A549 (cell line): ENCODE measurements at regions not wholly inside any gene's neighbourhood (a gene's known extent, or its start where the extent isn't known, plus 50 kb on each side); places are given as distances from the start of the nearest gene placed in this dataset.
"Not testable (repeated sequence)": the region's sequence is repeated elsewhere in the genome, so short reads cannot be mapped to it uniquely, and the experiment has no call there.

Experiments
- ATAC-seq, 2 experiments: fragments of 200-7000 bp in 1 of 2; fragments of >200 bp in 1 of 2; cut with Nextera tagmentation in 1 of 2; cut with Tn5 transposase in 1 of 2; 3 replicates each; pipeline versions ENCODE4 v1.8.0 to v1.9.1; 2018 to 2020; ENCODE audit warnings: mild to moderate bottlenecking in 1 of 2, moderate library complexity in 1 of 2
- CTCF ChIA-PET: fragments of 300-600 bp; sonication (Branson Sonifier 250); formaldehyde crosslinking; extraction: SDS; loops from one replicate; lab custom pipeline; 2021; ENCODE audit warnings: antibody characterized with exemption, inconsistent platforms; lab: Yijun Ruan, JAX
- POLR2A ChIA-PET: fragments of 350-600 bp; formaldehyde crosslinking; extraction: SDS; loops from one replicate; lab custom pipeline; 2021; ENCODE audit warnings: antibody characterized with exemption, inconsistent platforms; lab: Yijun Ruan, JAX
- DNase-seq, 2 experiments: peaks; one replicate each; pipeline versions ENCODE4 v3.0.0 to v3.0.0-alpha.2; 2011 to 2016; ENCODE audit warnings: low read depth in 1 of 2, low spot score in 1 of 2
- FAIRE-seq: peaks from 2 replicates; lab custom pipeline; 2011; peaks lifted over from hg19 to GRCh38; lab: Jason Lieb, UNC
- H3K27ac ChIP-seq, 2 experiments: fragments of >200 bp; sonication (Bioruptor Twin); formaldehyde crosslinking; 3 replicates each; pipeline ENCODE4 v1.5.1; 2016 to 2017
- H3K4me1 ChIP-seq: fragments of >200 bp; sonication (Bioruptor Twin); formaldehyde crosslinking; 3 replicates; pipeline ENCODE4 v1.6.1; 2016
- H3K4me2 ChIP-seq: fragments of >200 bp; sonication (Bioruptor Twin); formaldehyde crosslinking; 3 replicates; pipeline ENCODE4 v1.6.1; 2016
- H3K4me3 ChIP-seq: fragments of >200 bp; sonication (Bioruptor Twin); formaldehyde crosslinking; 3 replicates; pipeline ENCODE4 v1.5.1; 2016
- H3K9me3 ChIP-seq: fragments of >200 bp; sonication (Bioruptor Twin); formaldehyde crosslinking; 3 replicates; pipeline ENCODE4 v1.6.1; 2016
- ATOH8 ChIP-seq: fragments of 250-450 bp; sonication (Bioruptor Pico); IDR thresholded peaks from 2 replicates; pipeline ENCODE4 v1.5.0; 2020; ENCODE audit warnings: low read depth, mild to moderate bottlenecking, moderate library complexity
- BHLHE40 ChIP-seq: IDR thresholded peaks from 2 replicates; pipeline ENCODE4 v1.6.1; 2012; ENCODE audit warnings: low read depth, low read length, inconsistent platforms
- CBX2 ChIP-seq: fragments of 200-600 bp; sonication (generic); IDR thresholded peaks from 2 replicates; pipeline ENCODE4 v1.6.1; 2016; ENCODE audit warnings: low read depth, mild to moderate bottlenecking, borderline replicate concordance
- CHD2 ChIP-seq: fragments of 150-350 bp; IDR thresholded peaks from 2 replicates; pipeline ENCODE4 v1.6.1; 2014; ENCODE audit warnings: low read length; ENCODE audit not compliant: partially characterized antibody
- EP300 ChIP-seq, 2 experiments: fragments of >200 bp; sonication (Bioruptor Twin); formaldehyde crosslinking; IDR thresholded peaks; 2 replicates in 1 of 2; 3 replicates in 1 of 2; pipeline ENCODE4 v1.6.1; 2016 to 2017
- ESRRA ChIP-seq: fragments of 150-350 bp; IDR thresholded peaks from 2 replicates; pipeline ENCODE4 v1.6.1; 2014; ENCODE audit warnings: mild to moderate bottlenecking, low read length, borderline replicate concordance
- FOSB ChIP-seq: fragments of 250-450 bp; sonication (Bioruptor Pico); IDR thresholded peaks from 2 replicates; pipeline ENCODE4 v1.5.0; 2020; ENCODE audit warnings: mild to moderate bottlenecking, moderate library complexity
- HDAC2 ChIP-seq: fragments of 200-600 bp; sonication (generic); IDR thresholded peaks from 2 replicates; pipeline ENCODE4 v1.6.1; 2016
- HES2 ChIP-seq: fragments of >200 bp; sonication (Bioruptor Twin); formaldehyde crosslinking; IDR thresholded peaks from 2 replicates; pipeline ENCODE4 v1.6.1; 2016
- JUNB ChIP-seq: fragments of >200 bp; sonication (Bioruptor Twin); formaldehyde crosslinking; IDR thresholded peaks from 2 replicates; pipeline ENCODE4 v1.6.1; 2016
- MAFK ChIP-seq: fragments of 450-650 bp; IDR thresholded peaks from 2 replicates; pipeline ENCODE4 v1.6.1; 2014; ENCODE audit not compliant: partially characterized antibody
- MYC ChIP-seq: IDR thresholded peaks from 2 replicates; pipeline ENCODE4 v1.6.1; 2012; ENCODE audit warnings: mild to moderate bottlenecking, inconsistent platforms, low read length, improper control_type of control experiment, borderline replicate concordance
- NR3C1 ChIP-seq: fragments of >200 bp; sonication (Bioruptor Twin); formaldehyde crosslinking; IDR thresholded peaks from 3 replicates; pipeline ENCODE4 v1.6.1; 2017
- POLR2A ChIP-seq: IDR thresholded peaks from 2 replicates; pipeline ENCODE4 v1.6.1; 2012; ENCODE audit warnings: mild to moderate bottlenecking, low read length
- REST ChIP-seq: fragments of 200-600 bp; sonication (generic); IDR thresholded peaks from 2 replicates; pipeline ENCODE4 v1.6.1; 2016; ENCODE audit warnings: antibody characterized with exemption, mild to moderate bottlenecking, moderate library complexity
- RNF2 ChIP-seq: fragments of 200-600 bp; sonication (generic); IDR thresholded peaks from 2 replicates; pipeline ENCODE4 v1.6.1; 2016; ENCODE audit warnings: low read depth, mild to moderate bottlenecking, antibody characterized with exemption, moderate library complexity, borderline replicate concordance
- ZC3H11A ChIP-seq: fragments of 450-650 bp; IDR thresholded peaks from 2 replicates; pipeline ENCODE4 v1.6.1; 2014; ENCODE audit warnings: antibody characterized with exemption, mild to moderate bottlenecking
- WGBS: methylation state at CpG from one replicate; pipeline ENCODE4 v1.1.6; 2017; ENCODE audit errors: missing lambda C conversion rate; 5-methylcytosine and 5-hydroxymethylcytosine counted together

GRCh38 chr5:98187945-98188344 is 585.5 kb upstream of the RGMB start:
- DNase-seq, result no peak
- 0% methylated on average over 1 of the region's 1 CpG for WGBS
- TF ChIP-seq ATOH8 (CRISPR knock-in tag), result no peak
- no peak for TF ChIP-seq FOSB
- no peak for TF ChIP-seq REST
- no peak for TF ChIP-seq HDAC2
- TF ChIP-seq CHD2, result no peak
- TF ChIP-seq HES2, result no peak
- TF ChIP-seq CBX2, result no peak
- no peak for TF ChIP-seq BHLHE40
- no peak for TF ChIP-seq NR3C1
- no peak for TF ChIP-seq ESRRA
- TF ChIP-seq MYC, result no peak
- TF ChIP-seq ZC3H11A, result no peak
- H3K4me1 ChIP-seq, result no peaks in the 10 kb centered on the region
- no peaks in the 10 kb centered on the region; the same call in 1 of the 3 replicates for H3K9me3 ChIP-seq
- ChIA-PET CTCF (interaction anchor here (0.8 kb wide), 1 partner anchor 72 kb away, joined by 3 read pairs; no protein-coding TSS in a partner anchor), POLR2A (no interaction called here)
- H3K27ac ChIP-seq, result no peak overlapping the region
- no peak overlapping the region for H3K4me3 ChIP-seq
- FAIRE-seq, result no peak
- no peak overlapping the region for H3K4me2 ChIP-seq
- ATAC-seq, result no peak

GRCh38 chr5:98190344-98190743 is 583.1 kb upstream of the RGMB start:
- H3K4me2 ChIP-seq, CTCF ChIA-PET, H3K4me1 ChIP-seq, H3K27ac ChIP-seq, ATAC-seq, H3K9me3 ChIP-seq, POLR2A ChIA-PET, DNase-seq, FAIRE-seq, H3K4me3 ChIP-seq: not testable (repeated sequence)
- WGBS, result 64% methylated on average over 3 of the region's 4 CpGs

- CTCF ChIA-PET, result no interaction called here
- POLR2A ChIA-PET, result no interaction called here
- Histone ChIP-seq H3K4me2 (no peak overlapping the region), H3K4me3 (no peak overlapping the region)
- TF ChIP-seq REST (no peak), JUNB (no peak), EP300 (IDR thresholded peaks at IDR 0.05) (no peak), MAFK (no peak), RNF2 (no peak), POLR2A (no peak), ZC3H11A (no peak)
- TF ChIP-seq, all 56 proteins: peak for 0
- no peak for DNase-seq
- no peaks in the 10 kb centered on the region for H3K4me1 ChIP-seq
- no peak for FAIRE-seq
- H3K27ac ChIP-seq, result no peak overlapping the region
- H3K9me3 ChIP-seq, result no peaks in the 10 kb centered on the region; the same call in 2 of the 3 replicates
- 3% methylated on average over 3 of the region's 3 CpGs for WGBS
- no peak for ATAC-seq
These were observed 579.3 kb upstream of the RGMB start for GRCh38 chr5:98193921-98194760.
